ENCODE measurements at regions not wholly inside any gene's neighbourhood (a gene's known extent, or its start where the extent isn't known, plus 50 kb on each side); places are given as distances from the start of the nearest gene placed in this dataset.
"Not testable (repeated sequence)": the region's sequence is repeated elsewhere in the genome, so short reads cannot be mapped to it uniquely, and the experiment has no call there.

DNA sequence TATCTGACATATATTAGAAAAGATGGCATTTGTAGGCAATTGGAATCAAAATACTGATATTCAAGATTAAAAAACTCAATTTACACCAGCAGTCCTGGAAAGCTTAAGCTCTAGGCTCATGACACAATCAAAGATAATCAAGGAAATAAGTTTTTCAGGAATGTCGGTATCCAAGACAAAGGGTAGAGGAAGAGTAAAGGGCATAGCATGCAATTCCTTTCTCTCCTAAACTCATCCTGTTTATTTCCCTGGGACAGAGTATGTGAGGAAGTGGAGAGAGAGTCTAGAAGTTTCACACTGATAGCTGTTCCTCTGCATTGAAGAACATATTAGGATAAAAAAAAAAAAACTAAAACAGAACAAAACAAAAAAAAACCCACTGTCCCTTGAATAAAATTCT lies 2452.1 kb downstream of the PCDH9 start:
- no peak for DNase-seq (ENCODE audit: low spot score)

DNA sequence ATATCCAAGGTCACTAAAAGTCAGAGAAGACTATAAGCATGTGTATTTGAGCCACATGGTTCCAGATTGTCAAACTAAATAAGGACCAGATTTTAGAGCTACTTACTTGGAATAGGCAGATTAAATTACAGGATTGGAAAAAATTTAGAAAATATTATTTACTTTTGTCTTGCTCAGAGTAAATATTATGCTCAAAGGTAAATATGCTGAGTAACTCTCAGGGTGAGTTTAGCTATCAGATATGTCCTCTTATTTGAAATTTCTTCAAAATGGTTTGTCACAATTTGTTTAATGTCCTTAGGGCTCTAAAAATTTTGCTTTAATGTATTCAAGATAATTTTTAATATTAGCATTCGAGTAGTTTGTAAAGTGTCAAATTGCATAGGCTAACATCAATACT lies 2455.2 kb downstream of the PCDH9 start:
- DNase-seq (ENCODE audit: low spot score): no peak

- no peak for DNase-seq (ENCODE audit: low spot score)
Observed at GRCh38 chr13:64770743-64771142, 2459.4 kb downstream of the PCDH9 start.

DNA sequence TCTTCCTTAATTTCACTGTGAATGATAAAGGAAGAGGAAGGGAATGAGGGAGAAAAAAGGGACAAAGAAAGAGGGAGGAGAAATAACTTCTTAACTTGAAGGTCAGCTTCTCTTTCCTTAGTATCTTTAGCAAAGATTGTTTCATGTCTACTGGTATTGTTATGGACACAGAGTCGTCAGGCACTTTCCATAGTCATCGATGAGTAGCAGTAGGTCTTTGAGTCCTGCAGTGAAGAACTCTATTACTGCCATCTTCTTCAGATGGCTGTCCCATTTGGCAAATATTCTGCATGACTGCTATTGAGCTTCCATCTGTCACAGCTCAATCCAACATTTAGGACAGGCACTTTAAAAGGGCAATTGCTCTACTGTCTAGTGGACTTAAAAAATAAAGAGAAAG lies 2463.1 kb downstream of the PCDH9 start:
- DNase-seq (ENCODE audit: low spot score): no peak

- DNase-seq (ENCODE audit: low spot score): no peak
Observed at GRCh38 chr13:64765636-64766035, 2464.5 kb downstream of the PCDH9 start.

- no peak for DNase-seq (ENCODE audit: low spot score)
Observed at GRCh38 chr13:64758521-64759244, 2471.5 kb downstream of the PCDH9 start.

GRCh38 chr13:64756621-64757020 lies 2473.5 kb downstream of the PCDH9 start:
- DNase-seq (ENCODE audit: low spot score): no peak

DNA sequence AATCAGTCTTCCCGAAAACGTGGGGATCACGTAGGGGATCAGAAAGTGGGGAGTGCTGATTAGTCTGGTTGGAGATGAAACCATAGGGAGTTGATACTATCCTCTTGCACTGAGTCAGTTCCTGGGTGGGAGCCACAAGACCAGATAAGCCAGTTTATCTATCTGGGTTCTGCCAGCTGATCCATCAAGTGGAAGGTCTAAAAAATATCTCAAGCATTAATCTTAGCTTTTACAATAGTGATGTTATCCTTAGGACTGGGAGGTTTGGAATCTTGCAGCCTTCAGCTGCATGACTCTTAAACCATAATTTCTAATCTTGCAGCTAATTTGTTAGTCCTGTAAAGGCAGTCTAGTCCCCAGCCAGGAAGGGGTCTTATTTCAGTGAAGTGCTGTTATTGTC lies 2474.2 kb downstream of the PCDH9 start:
- DNase-seq (ENCODE audit: low spot score): no peak

GRCh38 chr13:64753233-64754000 lies 2476.7 kb downstream of the PCDH9 start:
- no peak for DNase-seq (ENCODE audit: low spot score)

DNA sequence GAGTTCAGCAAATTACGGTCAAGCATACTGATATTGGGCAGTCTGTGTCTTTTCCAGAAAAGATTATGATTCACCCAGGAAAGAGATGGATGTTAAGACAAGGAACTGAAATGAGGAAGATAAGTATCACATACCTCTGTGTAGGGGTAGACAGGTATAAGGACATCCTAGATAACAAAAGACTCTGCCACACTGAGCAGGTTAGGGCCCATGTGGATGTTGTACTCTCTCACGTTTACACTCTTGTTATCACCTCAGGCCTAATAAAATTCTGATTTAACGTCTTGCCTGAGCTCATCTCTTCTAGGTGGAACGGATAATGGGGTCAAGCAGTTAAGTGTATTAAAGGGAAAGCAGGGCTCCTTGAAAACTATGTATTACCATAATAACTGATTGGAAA lies 2480.8 kb downstream of the PCDH9 start:
- no peak for DNase-seq (ENCODE audit: low spot score)

- no peak for DNase-seq (ENCODE audit: low spot score)
Observed at GRCh38 chr13:64746845-64747244, 2483.3 kb downstream of the PCDH9 start.

DNA sequence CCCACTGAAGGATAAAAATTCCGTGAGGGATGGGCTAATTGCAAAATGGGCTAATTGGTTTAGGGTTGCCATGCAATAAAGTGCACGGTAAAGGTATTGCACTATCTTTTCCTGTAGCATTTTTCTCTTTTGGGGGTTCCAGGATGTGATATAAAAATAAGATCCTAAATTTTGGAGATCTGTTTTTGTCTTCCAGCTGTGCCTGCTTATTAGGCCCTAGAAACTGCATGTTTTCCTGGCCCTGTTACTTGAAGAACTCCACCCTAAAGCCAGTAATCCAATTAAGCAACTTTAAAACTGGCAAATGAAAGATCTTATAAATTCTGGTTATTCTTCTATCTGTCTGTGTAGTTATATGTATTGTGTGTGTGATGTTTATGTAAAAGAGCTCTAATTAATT lies 2489.6 kb downstream of the PCDH9 start:
- DNase-seq (ENCODE audit: low spot score): no peak

GRCh38 chr13:64725492-64725891 lies 2504.6 kb downstream of the PCDH9 start:
- DNase-seq (ENCODE audit: low spot score): no peak

DNA sequence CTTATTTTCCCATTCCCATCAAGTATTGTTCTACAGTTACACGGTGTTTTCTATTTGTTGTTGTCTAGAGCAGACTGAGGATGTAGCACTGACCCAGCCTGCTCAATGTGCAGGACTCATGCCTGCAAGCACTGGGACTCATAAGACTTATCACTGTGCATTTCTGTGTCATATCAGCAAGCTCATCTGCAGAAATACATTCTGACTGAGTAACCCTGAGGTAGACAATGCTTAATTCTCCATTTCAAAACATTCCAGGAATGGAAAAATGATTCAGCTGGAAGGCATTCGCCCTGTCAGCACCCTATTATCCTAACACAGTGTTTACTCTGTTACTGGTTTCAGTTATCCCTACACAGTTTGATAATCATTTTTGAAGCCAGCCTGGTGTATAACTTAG lies 2506.4 kb downstream of the PCDH9 start:
- DNase-seq (ENCODE audit: low spot score): no peak

DNA sequence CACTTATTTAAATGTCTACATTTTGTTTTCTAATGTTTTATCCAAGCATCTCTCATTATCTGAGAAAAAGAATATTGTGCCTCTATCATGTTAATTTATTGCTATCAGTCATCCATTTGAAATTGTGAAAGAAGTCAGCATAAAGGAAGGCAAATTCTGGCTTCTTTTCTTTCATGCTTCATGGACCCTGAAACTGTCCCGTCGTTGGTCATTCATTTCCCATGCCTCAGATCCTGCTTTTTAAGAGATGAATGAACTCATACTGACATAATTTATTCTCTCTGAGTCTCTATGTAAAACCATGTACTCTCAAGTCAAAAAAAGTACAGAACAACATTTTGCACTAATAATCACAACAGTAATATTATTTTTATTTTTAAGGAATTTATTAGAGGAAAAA lies 2512.0 kb downstream of the PCDH9 start:
- DNase-seq (ENCODE audit: low spot score): no peak

DNA sequence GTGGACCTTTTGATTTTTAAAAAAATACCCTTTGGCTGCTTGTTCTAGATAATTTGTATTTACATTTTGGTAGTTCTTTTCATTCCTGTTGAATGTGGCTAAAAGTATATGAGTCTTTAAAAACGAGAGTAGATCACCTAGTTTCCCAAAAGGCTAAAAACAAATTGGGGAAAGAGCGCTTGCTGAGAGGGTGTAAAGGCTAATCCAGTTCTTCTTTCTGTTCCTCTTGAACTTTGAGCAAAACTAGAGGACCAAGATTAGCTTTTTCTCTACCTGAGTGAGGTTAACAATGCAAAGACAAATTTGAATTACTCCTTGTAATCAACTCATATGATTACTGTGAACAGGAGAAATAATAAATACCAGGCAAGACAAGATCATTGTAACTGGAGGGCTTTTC lies 2513.2 kb downstream of the PCDH9 start:
- no peak for DNase-seq (ENCODE audit: low spot score)

GRCh38 chr13:64709079-64709478 lies 2521.1 kb downstream of the PCDH9 start:
- no peak for DNase-seq (ENCODE audit: low spot score)

DNA sequence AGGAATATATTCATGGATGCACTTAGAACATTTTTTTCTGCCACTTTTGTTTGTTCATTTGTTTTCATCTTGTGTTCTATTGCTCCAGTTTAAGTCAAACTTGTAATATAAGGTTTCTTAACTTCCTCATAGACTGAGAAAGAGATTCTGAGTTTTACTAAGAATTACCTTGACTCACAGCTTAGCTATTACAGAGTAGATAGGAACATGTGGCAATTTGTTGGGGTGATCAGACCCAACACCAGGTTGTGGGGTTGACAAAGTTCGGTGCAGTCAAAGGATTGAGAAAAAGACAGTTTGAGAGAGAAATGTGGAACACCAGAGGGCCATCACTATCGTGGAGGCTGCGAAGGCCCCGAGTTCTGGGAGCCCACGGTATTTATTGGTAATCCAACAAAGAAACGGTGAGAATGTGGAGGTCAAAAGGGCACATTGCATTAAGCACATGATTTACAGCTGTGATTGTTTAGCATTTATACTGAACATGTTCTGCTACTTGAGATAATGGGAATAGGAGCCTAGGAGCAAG lies 2526.0 kb downstream of the PCDH9 start:
- no peak for DNase-seq (ENCODE audit: low spot score)

GRCh38 chr13:64697226-64697625 lies 2532.9 kb downstream of the PCDH9 start:
- no peak for DNase-seq (ENCODE audit: low spot score)

DNA sequence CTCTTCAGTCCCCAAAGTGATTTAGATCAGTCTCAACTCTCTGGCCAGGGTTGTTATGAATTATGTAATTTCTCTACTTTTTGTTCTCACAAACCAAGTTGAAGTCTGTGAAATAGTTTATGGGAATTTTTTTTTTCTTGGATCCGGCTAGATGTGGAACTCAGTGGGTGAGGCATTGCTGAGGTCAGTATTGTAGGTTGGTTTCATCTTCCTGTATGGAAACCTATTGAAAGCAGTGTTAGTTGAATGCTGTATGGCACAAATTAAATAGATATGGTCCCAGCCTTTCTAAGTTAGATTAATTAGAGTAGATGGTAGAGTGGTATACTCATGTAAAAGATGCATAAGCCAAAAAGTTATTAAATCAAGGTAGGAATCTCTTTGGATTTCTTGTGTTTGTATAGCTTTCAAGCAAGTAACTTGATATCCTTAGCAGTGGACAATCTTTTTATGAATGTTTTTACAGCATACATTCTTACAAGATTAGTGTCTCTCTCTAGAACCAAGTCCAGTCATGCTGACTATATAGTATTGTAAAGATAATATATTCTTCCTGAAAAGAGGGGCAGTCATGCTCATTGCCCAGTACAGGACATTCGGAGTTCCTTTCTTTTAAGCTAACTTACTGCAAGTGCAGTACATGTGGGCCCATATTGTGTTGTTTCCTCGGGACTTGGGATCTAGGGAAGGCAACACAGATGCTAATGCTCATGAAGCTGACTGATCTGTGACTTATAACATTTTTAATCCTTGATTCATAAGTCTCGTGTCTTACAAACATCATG lies 2541.1 kb downstream of the PCDH9 start:
- no peak for DNase-seq (ENCODE audit: low spot score)

DNA sequence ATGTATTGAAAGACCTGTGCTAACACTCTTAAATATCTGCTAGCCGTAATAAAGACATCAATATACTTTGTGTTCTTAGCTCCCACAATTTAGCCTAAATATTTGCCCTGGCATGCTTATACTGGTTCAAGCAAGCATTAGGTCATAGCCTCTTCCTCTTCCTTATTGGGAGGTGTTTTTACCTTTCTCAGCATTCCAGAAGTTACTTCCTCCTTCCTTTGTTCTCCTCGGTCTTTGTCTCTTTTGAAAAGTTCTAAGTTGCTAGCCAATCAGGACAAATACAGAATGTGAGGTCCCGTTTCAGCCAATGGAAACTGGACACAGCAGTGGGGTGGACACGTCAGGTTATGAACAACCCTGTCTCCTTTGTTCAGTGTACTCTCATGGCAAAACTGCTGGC lies 2543.6 kb downstream of the PCDH9 start:
- DNase-seq (ENCODE audit: low spot score): not testable (repeated sequence)

DNA sequence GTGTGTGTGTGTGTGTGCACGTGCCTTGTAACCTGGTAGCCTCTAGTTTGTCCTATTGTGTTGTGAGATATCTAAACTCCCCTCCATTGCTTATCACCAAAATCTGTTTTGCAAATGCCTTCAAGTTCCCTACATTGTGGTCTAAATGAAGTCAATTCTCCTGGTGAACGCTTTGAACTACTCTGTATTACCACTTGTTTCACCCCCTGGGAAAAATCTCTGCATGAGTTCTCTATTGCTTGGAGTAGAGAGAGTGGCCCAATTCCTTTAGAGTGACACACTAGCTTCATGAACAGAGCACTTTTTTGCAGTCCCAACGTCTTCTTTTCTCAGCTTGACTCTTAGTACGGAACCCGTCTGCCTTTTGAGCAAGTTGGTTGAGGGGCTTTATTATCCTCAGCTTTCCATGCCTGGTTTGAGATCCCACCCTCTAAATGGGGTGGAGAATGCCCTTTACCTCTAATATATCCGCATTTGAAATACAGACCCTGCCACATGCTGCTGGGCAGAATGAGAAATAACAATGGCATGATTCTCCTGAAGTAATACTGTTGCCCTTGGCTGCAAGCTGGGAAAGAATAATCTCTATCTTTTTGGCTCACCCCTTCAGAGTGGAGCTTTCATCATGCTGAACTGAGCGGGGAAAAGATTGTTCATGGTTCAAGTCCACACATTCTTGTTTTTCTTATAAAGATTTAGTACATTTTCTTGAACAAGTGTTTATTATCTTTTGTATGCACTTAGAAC lies 2545.3 kb downstream of the PCDH9 start:
- no peak for DNase-seq (ENCODE audit: low spot score)
